Endodermal cell (in vitro differentiated cells): ENCODE measurements at regions not wholly inside any gene's neighbourhood (a gene's known extent, or its start where the extent isn't known, plus 50 kb on each side); places are given as distances from the start of the nearest gene placed in this dataset.

Experiments
- DNase-seq: peaks from one replicate; pipeline ENCODE4 v3.0.0-alpha.2; 2017
- H3K27ac ChIP-seq: 2 replicates; pipeline ENCODE4 v1.5.1; 2013; ENCODE audit warnings: mild to moderate bottlenecking, low read depth, low read length, moderate library complexity
- H3K27me3 ChIP-seq: 2 replicates; pipeline ENCODE4 v1.6.1; 2013; ENCODE audit warnings: mild to moderate bottlenecking, low read length, moderate library complexity; ENCODE audit not compliant: insufficient read depth, control insufficient read depth, poor library complexity, severe bottlenecking
- H3K36me3 ChIP-seq: 2 replicates; pipeline ENCODE4 v1.7.0; 2013; ENCODE audit warnings: mild to moderate bottlenecking, low read length, moderate library complexity; ENCODE audit not compliant: control insufficient read depth, insufficient read depth
- H3K4me1 ChIP-seq: one replicate; pipeline ENCODE4 v1.7.0; 2013; ENCODE audit warnings: low read length; ENCODE audit not compliant: control insufficient read depth, insufficient read depth
- H3K4me3 ChIP-seq: 2 replicates; pipeline ENCODE4 v1.5.1; 2013; ENCODE audit warnings: mild to moderate bottlenecking, low read length, moderate library complexity
- H3K9ac ChIP-seq: 2 replicates; pipeline ENCODE4 v1.6.1; 2013; ENCODE audit warnings: mild to moderate bottlenecking, low read length, moderate library complexity; ENCODE audit not compliant: poor library complexity, severe bottlenecking; ENCODE audit errors: extremely low read depth
- H3K9me3 ChIP-seq: 2 replicates; pipeline ENCODE4 v1.6.1; 2013; ENCODE audit warnings: mild to moderate bottlenecking, low read length, moderate library complexity; ENCODE audit not compliant: control insufficient read depth
- H3K27ac Mint-ChIP-seq: 2 replicates; pipeline ENCODE4 v1.8.0; 2020; ENCODE audit warnings: mixed read lengths
- H3K27me3 Mint-ChIP-seq: 2 replicates; pipeline ENCODE4 v1.8.0; 2021; ENCODE audit warnings: mild to moderate bottlenecking, mixed read lengths; ENCODE audit not compliant: insufficient read depth
- H3K36me3 Mint-ChIP-seq: 2 replicates; pipeline ENCODE4 v1.8.0; 2020; ENCODE audit warnings: low read depth, mixed read lengths
- H3K4me1 Mint-ChIP-seq: 2 replicates; pipeline ENCODE4 v1.8.0; 2020; ENCODE audit warnings: mixed read lengths
- H3K4me3 Mint-ChIP-seq: 2 replicates; pipeline ENCODE4 v1.8.0; 2020; ENCODE audit warnings: mild to moderate bottlenecking, moderate library complexity, mixed read lengths
- H3K9me3 Mint-ChIP-seq: 2 replicates; pipeline ENCODE4 v1.8.0; 2020; ENCODE audit warnings: mild to moderate bottlenecking, mixed read lengths
- WGBS, 2 experiments: methylation state at CpG; one replicate each; pipeline versions ENCODE4 v1.1.5 to v1.1.7; 2013; ENCODE audit warnings: missing lambda C conversion rate in 2 of 2, mixed read lengths in 1 of 2; ENCODE audit not compliant: insufficient coverage in 1 of 2, insufficient read length in 1 of 2; 5-methylcytosine and 5-hydroxymethylcytosine counted together
- TF ChIP-seq, protein P1 (sequence below): fragments of 200-600 bp; sonication (generic); conservative IDR thresholded peaks from 2 replicates; pipeline ENCODE4 v1.5.0; 2021; ENCODE audit warnings: antibody characterized with exemption, mild to moderate bottlenecking

DNA sequence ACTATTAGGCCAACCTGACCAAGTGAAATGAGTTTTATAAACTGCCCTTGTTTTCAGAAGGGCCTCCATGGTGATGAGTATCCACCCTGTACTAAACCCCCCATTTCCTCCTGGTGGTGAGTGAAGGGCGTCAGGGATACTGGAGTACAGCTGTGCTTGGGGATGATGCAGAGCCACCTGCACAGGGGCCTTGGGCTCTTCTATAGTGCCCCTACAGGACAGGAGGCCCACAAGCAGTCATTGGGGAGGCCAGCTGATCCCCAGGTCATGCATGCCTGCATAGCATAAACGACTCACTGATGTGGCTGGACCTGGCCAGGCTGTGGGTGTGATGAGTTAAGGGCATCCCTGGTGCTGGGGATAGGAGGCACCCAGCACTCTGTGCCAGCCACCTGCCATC is 114.1 kb upstream of the CELF2 start:
- Histone ChIP-seq H3K27me3 (no peaks in the 10 kb centered on the region), H3K4me3 (no peak overlapping the region), H3K27ac (no peak overlapping the region), H3K9ac (no peak overlapping the region), H3K9me3 (no peaks in the 10 kb centered on the region), H3K36me3 (no peaks in the 10 kb centered on the region), H3K4me1 (no peaks in the 10 kb centered on the region)
- Mint-ChIP-seq H3K4me1 (no peaks in the 10 kb centered on the region), H3K4me3 (no peak overlapping the region), H3K27me3 (peaks cover 5% of the 10 kb centered on the region), H3K27ac (no peak overlapping the region), H3K9me3 (no peaks in the 10 kb centered on the region), H3K36me3 (no peaks in the 10 kb centered on the region)
- DNase-seq = no peak
- 80 to 90% methylated on average over 1 to 2 of the region's 2 CpGs for WGBS, 2 experiments
- TF ChIP-seq, protein P1, sequence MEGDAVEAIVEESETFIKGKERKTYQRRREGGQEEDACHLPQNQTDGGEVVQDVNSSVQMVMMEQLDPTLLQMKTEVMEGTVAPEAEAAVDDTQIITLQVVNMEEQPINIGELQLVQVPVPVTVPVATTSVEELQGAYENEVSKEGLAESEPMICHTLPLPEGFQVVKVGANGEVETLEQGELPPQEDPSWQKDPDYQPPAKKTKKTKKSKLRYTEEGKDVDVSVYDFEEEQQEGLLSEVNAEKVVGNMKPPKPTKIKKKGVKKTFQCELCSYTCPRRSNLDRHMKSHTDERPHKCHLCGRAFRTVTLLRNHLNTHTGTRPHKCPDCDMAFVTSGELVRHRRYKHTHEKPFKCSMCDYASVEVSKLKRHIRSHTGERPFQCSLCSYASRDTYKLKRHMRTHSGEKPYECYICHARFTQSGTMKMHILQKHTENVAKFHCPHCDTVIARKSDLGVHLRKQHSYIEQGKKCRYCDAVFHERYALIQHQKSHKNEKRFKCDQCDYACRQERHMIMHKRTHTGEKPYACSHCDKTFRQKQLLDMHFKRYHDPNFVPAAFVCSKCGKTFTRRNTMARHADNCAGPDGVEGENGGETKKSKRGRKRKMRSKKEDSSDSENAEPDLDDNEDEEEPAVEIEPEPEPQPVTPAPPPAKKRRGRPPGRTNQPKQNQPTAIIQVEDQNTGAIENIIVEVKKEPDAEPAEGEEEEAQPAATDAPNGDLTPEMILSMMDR = peak; percentile 31

DNA sequence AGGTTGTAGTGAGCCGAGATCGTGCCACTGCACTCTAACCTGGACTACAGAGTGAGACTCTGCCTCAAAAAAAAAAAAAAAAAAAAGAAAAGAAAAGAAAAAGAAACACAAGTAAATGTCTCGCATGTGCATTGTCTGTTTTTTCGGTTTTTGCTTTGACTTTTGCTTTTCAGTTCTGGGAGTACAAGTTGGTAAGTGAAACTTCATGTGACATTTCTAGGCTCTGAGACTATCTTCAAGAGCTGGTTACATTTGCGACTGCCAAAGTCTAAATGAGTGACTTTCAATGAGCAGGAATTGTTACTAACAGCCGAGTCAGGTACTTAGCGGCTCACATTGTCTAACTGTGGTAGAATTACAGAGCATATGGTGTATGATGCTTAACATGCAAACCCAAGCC is 107.0 kb upstream of the CELF2 start:
- TF ChIP-seq, protein P1 = no peak
- Histone ChIP-seq H3K27ac (no peak overlapping the region), H3K9ac (no peak overlapping the region), H3K27me3 (no peaks in the 10 kb centered on the region), H3K4me1 (no peaks in the 10 kb centered on the region), H3K36me3 (no peaks in the 10 kb centered on the region), H3K9me3 (no peaks in the 10 kb centered on the region), H3K4me3 (no peak overlapping the region)
- Mint-ChIP-seq H3K4me1 (peaks cover 8% of the 10 kb centered on the region), H3K9me3 (no peaks in the 10 kb centered on the region), H3K27ac (peak overlapping the region; percentile 14), H3K36me3 (no peaks in the 10 kb centered on the region), H3K27me3 (no peaks in the 10 kb centered on the region), H3K4me3 (no peak overlapping the region)
- DNase-seq = no peak
- 96 to 100% methylated on average over 5 to 7 of the region's 7 CpGs for WGBS, 2 experiments

DNA sequence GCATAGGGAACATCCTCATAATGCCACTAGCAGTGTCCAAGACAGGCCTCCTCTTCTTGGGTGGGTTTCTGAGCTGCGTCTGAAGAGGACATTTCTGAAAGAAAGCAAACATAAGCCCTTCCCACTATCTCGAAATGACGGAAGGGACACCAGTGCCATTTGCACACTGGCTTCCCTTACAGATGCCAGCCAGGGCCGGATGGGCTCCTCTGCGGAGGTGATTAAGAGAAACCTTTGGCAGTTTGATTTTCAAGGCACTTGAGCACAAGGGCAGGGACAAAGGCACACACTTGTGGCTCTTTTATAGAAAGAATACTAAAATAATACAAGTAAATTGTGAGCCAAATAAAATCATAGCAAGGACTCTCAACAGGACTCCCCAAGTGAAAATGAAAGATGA is 106.6 kb upstream of the CELF2 start:
- no peaks in the 10 kb centered on the region for H3K9me3 ChIP-seq
- no peak overlapping the region for H3K4me3 ChIP-seq
- H3K9ac ChIP-seq = no peak overlapping the region
- no peaks in the 10 kb centered on the region for H3K36me3 Mint-ChIP-seq
- H3K27me3 ChIP-seq = no peaks in the 10 kb centered on the region
- H3K4me1 Mint-ChIP-seq = peaks cover 8% of the 10 kb centered on the region
- peak overlapping the region; percentile 59 for H3K27ac ChIP-seq
- H3K4me3 Mint-ChIP-seq = no peak overlapping the region
- TF ChIP-seq, protein P1 = no peak
- H3K27me3 Mint-ChIP-seq = no peaks in the 10 kb centered on the region
- peak overlapping the region; percentile 32 for H3K27ac Mint-ChIP-seq
- 94% methylated on average over 5 of the region's 5 CpGs for WGBS, 2 experiments
- no peak for DNase-seq
- H3K36me3 ChIP-seq = no peaks in the 10 kb centered on the region
- H3K4me1 ChIP-seq = no peaks in the 10 kb centered on the region
- H3K9me3 Mint-ChIP-seq = no peaks in the 10 kb centered on the region
